GM06990 (cell line): ENCODE measurements at regions not wholly inside any gene's neighbourhood (a gene's known extent, or its start where the extent isn't known, plus 50 kb on each side); places are given as distances from the start of the nearest gene placed in this dataset.
A peak's percentile ranks its signal among the peaks of the same experiment; 100 is the strongest.

Source experiments
- DNase-seq: peaks from one replicate; pipeline ENCODE4 v3.0.0-alpha.2; 2011; ENCODE audit not compliant: insufficient read length; ENCODE audit errors: extremely low read depth
- H3K27me3 ChIP-seq: replicated peaks from 2 replicates; pipeline ENCODE4 v1.6.0; 2011; ENCODE audit warnings: low read length; ENCODE audit not compliant: control insufficient read depth, insufficient read depth
- H3K36me3 ChIP-seq: 2 replicates; pipeline ENCODE4 v1.5.1; 2011; ENCODE audit warnings: low read length; ENCODE audit not compliant: control insufficient read depth, insufficient read depth
- H3K4me3 ChIP-seq: replicated peaks from 2 replicates; pipeline ENCODE4 v1.5.1; 2011; ENCODE audit warnings: low read depth, mild to moderate bottlenecking, control low read depth, low read length
- CTCF ChIP-seq: IDR thresholded peaks from 2 replicates; pipeline ENCODE4 v1.5.1; 2011; ENCODE audit warnings: low read length, control low read depth, mild to moderate bottlenecking, inconsistent platforms; ENCODE audit not compliant: insufficient read depth, poor library complexity, severe bottlenecking

- H3K36me3 ChIP-seq: no peaks in the 10 kb centered on the region
- no peaks in the 10 kb centered on the region for H3K27me3 ChIP-seq
- TF ChIP-seq CTCF: no peak
- no peak overlapping the region for H3K4me3 ChIP-seq
- DNase-seq: no peak
Measured at GRCh38 chr1:29691499-29691898, 455.2 kb downstream of the PTPRU start.

GRCh38 chr1:29690156-29690555, 453.8 kb downstream of the PTPRU start:
- H3K36me3 ChIP-seq: no peaks in the 10 kb centered on the region
- no peak overlapping the region for H3K4me3 ChIP-seq
- no peaks in the 10 kb centered on the region for H3K27me3 ChIP-seq
- TF ChIP-seq CTCF: no peak
- DNase-seq: no peak

GRCh38 chr1:29689372-29690030, 453.2 kb downstream of the PTPRU start:
- no peak for DNase-seq
- H3K27me3 ChIP-seq: no peaks in the 10 kb centered on the region
- H3K36me3 ChIP-seq: no peaks in the 10 kb centered on the region
- TF ChIP-seq CTCF: peak; percentile 34
- no peak overlapping the region for H3K4me3 ChIP-seq

GRCh38 chr1:29688471-29689365, 452.4 kb downstream of the PTPRU start:
- TF ChIP-seq CTCF: no peak
- DNase-seq: no peak
- Histone ChIP-seq H3K36me3 (no peaks in the 10 kb centered on the region), H3K27me3 (no peaks in the 10 kb centered on the region; the same call in 1 of the 2 replicates), H3K4me3 (no peak overlapping the region)

GRCh38 chr1:29687601-29688244, 451.4 kb downstream of the PTPRU start:
- TF ChIP-seq CTCF: no peak
- H3K4me3 ChIP-seq: no peak overlapping the region
- H3K27me3 ChIP-seq: no peaks in the 10 kb centered on the region; the same call in 1 of the 2 replicates
- no peak for DNase-seq
- H3K36me3 ChIP-seq: no peaks in the 10 kb centered on the region
